Spleen (tissue), 7 donors: ENCODE measurements at regions not wholly inside any gene's neighbourhood (a gene's known extent, or its start where the extent isn't known, plus 50 kb on each side); places are given as distances from the start of the nearest gene placed in this dataset.

Source experiments
- CTCF ChIP-seq, 11 experiments: fragments of 200-600 bp in 7 of 11; fragments of 450-650 bp in 4 of 11; sonication (generic) in 4 of 11; IDR thresholded peaks in 8 of 11; conservative IDR thresholded peaks in 3 of 11; 1 replicate in 7 of 11; 2 replicates in 4 of 11; pipeline versions ENCODE4 v1.4.0 to v1.8.0; 2016 to 2021; ENCODE audit warnings: antibody characterized with exemption in 11 of 11, inconsistent platforms in 4 of 11, mild to moderate bottlenecking in 1 of 11
- POLR2A ChIP-seq, 3 donors: fragments of 450-650 bp; IDR thresholded peaks; one replicate each; pipeline ENCODE4 v1.5.1; 2017; ENCODE audit warnings: antibody characterized with exemption in 3 of 3, mild to moderate bottlenecking in 1 of 3
- donor health status: DM: no; HTN: no; CAD: no; lungs with moderate emphysema.
- donor health status: DM: no; HTN: no; CAD: no.
- donor health status: DM: no; HTN: no; CAD: no.

DNA sequence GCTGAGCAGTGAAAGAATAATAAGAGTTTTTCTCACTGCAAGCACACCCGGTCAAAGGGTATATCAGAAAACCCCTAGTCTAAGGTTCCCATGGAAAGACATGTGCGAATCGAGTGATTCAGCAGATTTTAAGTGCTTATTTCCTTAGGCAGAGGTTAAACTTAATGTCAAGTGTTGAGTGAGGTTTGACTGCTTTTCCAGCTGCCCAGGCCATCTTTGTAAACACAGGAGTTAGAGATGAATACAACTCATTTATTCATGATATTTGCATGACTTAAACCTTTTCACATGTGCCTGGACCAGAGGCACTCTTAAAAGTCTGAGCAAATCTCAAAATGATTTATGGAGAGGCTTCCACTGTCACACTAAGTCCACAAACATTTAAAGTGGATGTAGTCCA lies 137.8 kb upstream of the RGMB start:
- TF ChIP-seq CTCF (IDR thresholded peaks at IDR 0.05 in 8 of 11, conservative IDR thresholded peaks at IDR 0.05 in 3 of 11) (no peak), POLR2A (IDR thresholded peaks at IDR 0.05) (no peak)
